Kidney (tissue), 13 donors: ENCODE measurements at regions not wholly inside any gene's neighbourhood (a gene's known extent, or its start where the extent isn't known, plus 50 kb on each side); places are given as distances from the start of the nearest gene placed in this dataset.

ENCODE experiments used
- DNase-seq, 5 donors: peaks; one replicate each; pipeline ENCODE4 v3.0.0-alpha.2; 2013 to 2020
- FAIRE-seq: peaks from 2 replicates; lab custom pipeline; 2012; peaks lifted over from hg19 to GRCh38; lab: Jason Lieb, UNC
- H3K27ac ChIP-seq, 2 donors: one replicate each; pipeline ENCODE4 v1.7.0; 2013; ENCODE audit warnings: low read depth in 2 of 2, low read length in 2 of 2, inconsistent platforms in 1 of 2
- H3K27me3 ChIP-seq: one replicate; pipeline ENCODE4 v1.7.1; 2013; ENCODE audit warnings: low read length, inconsistent platforms; ENCODE audit not compliant: control insufficient read depth, insufficient read depth
- H3K36me3 ChIP-seq, 3 donors: one replicate each; pipeline versions ENCODE4 v1.7.0 to v1.7.1; 2013; ENCODE audit warnings: low read length in 3 of 3, control low read depth in 1 of 3, inconsistent platforms in 1 of 3; ENCODE audit not compliant: insufficient read depth in 3 of 3, control insufficient read depth in 2 of 3
- H3K4me1 ChIP-seq, 3 donors: one replicate each; pipeline versions ENCODE4 v1.7.0 to v1.7.1; 2013; ENCODE audit warnings: low read length in 3 of 3, inconsistent platforms in 1 of 3, low read depth in 1 of 3; ENCODE audit not compliant: control insufficient read depth in 2 of 3, insufficient read depth in 2 of 3
- H3K4me3 ChIP-seq, 3 donors: one replicate each; pipeline versions ENCODE4 v1.7.0 to v1.8.1; 2013; ENCODE audit warnings: low read length in 3 of 3, control low read depth in 1 of 3, inconsistent platforms in 1 of 3
- H3K9ac ChIP-seq, 3 donors: one replicate each; pipeline versions ENCODE4 v1.7.0 to v1.7.1; 2013; ENCODE audit warnings: low read length in 3 of 3, control low read depth in 1 of 3, inconsistent platforms in 1 of 3
- H3K9me3 ChIP-seq, 3 donors: one replicate each; pipeline versions ENCODE4 v1.7.0 to v1.7.1; 2013; ENCODE audit warnings: low read length in 3 of 3, control low read depth in 1 of 3, inconsistent platforms in 1 of 3; ENCODE audit not compliant: control insufficient read depth in 2 of 3, insufficient read depth in 1 of 3
- CTCF ChIP-seq: IDR thresholded peaks from 3 replicates; pipeline ENCODE4 v1.5.1; 2012; ENCODE audit warnings: mild to moderate bottlenecking, moderate library complexity, borderline replicate concordance; ENCODE audit not compliant: insufficient read depth; ENCODE audit errors: extremely low read depth
- intact Hi-C: fragments of 100-400 bp; cut with DNase I; formaldehyde crosslinking; loops from one replicate; pipeline ENCODE4 v1.11.1; 2022
- donor health status: control.
- donor health status: control.
- donor health status: control.
- donor health status: control.
- donor health status: control.
- donor health status: DM: yes; HTN: yes; CAD: no.
- donor health status: Normal renal cell carcinoma (clear cell type).

GRCh38 chr7:41428381-41428780, 274.5 kb downstream of the INHBA start:
- Histone ChIP-seq H3K4me1 (no peaks in the 10 kb centered on the region), H3K36me3 (no peaks in the 10 kb centered on the region), H3K9ac (no peak overlapping the region), H3K4me3 (no peak overlapping the region), H3K27ac (no peak overlapping the region), H3K9me3 (no peaks in the 10 kb centered on the region), H3K27me3 (no peaks in the 10 kb centered on the region)
- DNase-seq: no peak
- TF ChIP-seq CTCF: no peak
- FAIRE-seq: no peak
- intact Hi-C loops: no loop called here

GRCh38 chr7:41425926-41426325, 277.0 kb downstream of the INHBA start:
- Histone ChIP-seq H3K9ac (no peak overlapping the region), H3K36me3 (no peaks in the 10 kb centered on the region), H3K4me1 (no peaks in the 10 kb centered on the region), H3K27me3 (no peaks in the 10 kb centered on the region), H3K9me3 (no peaks in the 10 kb centered on the region), H3K4me3 (no peak overlapping the region), H3K27ac (no peak overlapping the region)
- no peak for TF ChIP-seq CTCF
- FAIRE-seq (no peak), DNase-seq (no peak)
- intact Hi-C loops: no loop called here

- Histone ChIP-seq H3K27me3 (no peaks in the 10 kb centered on the region), H3K9me3 (no peaks in the 10 kb centered on the region), H3K36me3 (no peaks in the 10 kb centered on the region), H3K27ac (no peak overlapping the region), H3K4me3 (no peak overlapping the region), H3K4me1 (no peaks in the 10 kb centered on the region), H3K9ac (no peak overlapping the region)
- DNase-seq (no peak), FAIRE-seq (no peak)
- no peak for TF ChIP-seq CTCF
- intact Hi-C loops: no loop called here
Observed at GRCh38 chr7:41421056-41421455, 281.8 kb downstream of the INHBA start.

- intact Hi-C loops: no loop called here
- no peak for TF ChIP-seq CTCF
- Histone ChIP-seq H3K4me3 (no peak overlapping the region), H3K9me3 (no peaks in the 10 kb centered on the region), H3K36me3 (no peaks in the 10 kb centered on the region), H3K27ac (no peak overlapping the region), H3K27me3 (no peaks in the 10 kb centered on the region), H3K9ac (no peak overlapping the region), H3K4me1 (no peaks in the 10 kb centered on the region)
- FAIRE-seq (no peak), DNase-seq (no peak)
Observed at GRCh38 chr7:41420421-41420820, 282.5 kb downstream of the INHBA start.
